H1 (cell line): ENCODE measurements at regions not wholly inside any gene's neighbourhood (a gene's known extent, or its start where the extent isn't known, plus 50 kb on each side); places are given as distances from the start of the nearest gene placed in this dataset.
"Not testable (repeated sequence)": the region's sequence is repeated elsewhere in the genome, so short reads cannot be mapped to it uniquely, and the experiment has no call there.

Experiments used
- HDAC6 ChIP-seq: IDR thresholded peaks from one replicate; pipeline ENCODE4 v1.7.1; 2012; ENCODE audit warnings: low read depth, mild to moderate bottlenecking, inconsistent platforms, low read length, moderate library complexity
- JUND ChIP-seq: IDR thresholded peaks from 2 replicates; pipeline ENCODE4 v1.6.1; 2011; ENCODE audit warnings: mild to moderate bottlenecking, improper control_type of control experiment, low read length
- TBP ChIP-seq: IDR thresholded peaks from 2 replicates; pipeline ENCODE4 v1.6.1; 2011; ENCODE audit warnings: low read depth, low read length, improper control_type of control experiment
- TF ChIP-seq, protein P1 (sequence below), 3 experiments: IDR thresholded peaks; 1 replicate in 2 of 3; 2 replicates in 1 of 3; pipeline versions ENCODE4 v1.5.1 to v1.6.1; 2011; ENCODE audit warnings: low read length in 3 of 3, mild to moderate bottlenecking in 3 of 3, inconsistent platforms in 2 of 3, low read depth in 1 of 3, moderate library complexity in 1 of 3; ENCODE audit not compliant: insufficient read depth in 1 of 3; ENCODE audit errors: control extremely low read depth in 1 of 3

DNA sequence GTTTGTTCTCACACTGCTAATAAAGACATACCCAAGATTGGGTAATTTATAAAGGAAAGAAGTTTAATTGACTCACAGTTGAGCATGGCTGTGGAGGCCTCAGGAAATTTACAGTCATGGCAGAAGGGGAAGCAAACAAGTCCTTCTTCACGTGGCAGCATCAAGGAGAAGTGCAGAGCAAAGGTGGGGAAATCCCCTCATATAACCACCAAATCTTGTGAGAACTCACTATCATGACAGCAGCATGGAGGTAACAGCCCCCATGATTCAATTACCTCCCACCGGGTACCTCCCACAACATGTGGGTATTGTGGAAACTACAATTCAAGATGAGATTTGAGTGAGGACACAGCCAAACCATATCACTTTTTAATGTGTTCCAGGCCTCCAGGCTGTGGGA is 480.9 kb downstream of the PPARGC1A start:
- TF ChIP-seq, protein P1, sequence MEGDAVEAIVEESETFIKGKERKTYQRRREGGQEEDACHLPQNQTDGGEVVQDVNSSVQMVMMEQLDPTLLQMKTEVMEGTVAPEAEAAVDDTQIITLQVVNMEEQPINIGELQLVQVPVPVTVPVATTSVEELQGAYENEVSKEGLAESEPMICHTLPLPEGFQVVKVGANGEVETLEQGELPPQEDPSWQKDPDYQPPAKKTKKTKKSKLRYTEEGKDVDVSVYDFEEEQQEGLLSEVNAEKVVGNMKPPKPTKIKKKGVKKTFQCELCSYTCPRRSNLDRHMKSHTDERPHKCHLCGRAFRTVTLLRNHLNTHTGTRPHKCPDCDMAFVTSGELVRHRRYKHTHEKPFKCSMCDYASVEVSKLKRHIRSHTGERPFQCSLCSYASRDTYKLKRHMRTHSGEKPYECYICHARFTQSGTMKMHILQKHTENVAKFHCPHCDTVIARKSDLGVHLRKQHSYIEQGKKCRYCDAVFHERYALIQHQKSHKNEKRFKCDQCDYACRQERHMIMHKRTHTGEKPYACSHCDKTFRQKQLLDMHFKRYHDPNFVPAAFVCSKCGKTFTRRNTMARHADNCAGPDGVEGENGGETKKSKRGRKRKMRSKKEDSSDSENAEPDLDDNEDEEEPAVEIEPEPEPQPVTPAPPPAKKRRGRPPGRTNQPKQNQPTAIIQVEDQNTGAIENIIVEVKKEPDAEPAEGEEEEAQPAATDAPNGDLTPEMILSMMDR (IDR thresholded peaks at IDR 0.05; ENCODE audit: control extremely low read depth in 1 of 3, insufficient read depth in 1 of 3, low read depth in 1 of 3, low read length in 3 of 3) = not testable (repeated sequence)
- TF ChIP-seq TBP, HDAC6, JUND: not testable (repeated sequence)
